ENCODE measurements at regions not wholly inside any gene's neighbourhood (a gene's known extent, or its start where the extent isn't known, plus 50 kb on each side); places are given as distances from the start of the nearest gene placed in this dataset.

- Histone ChIP-seq H3K27me3 (no peaks in the 10 kb centered on the region), H3K4me1 (ENCODE audit: control insufficient read depth in 1 of 2, insufficient read depth in 1 of 2, low read depth in 1 of 2, low read length in 1 of 2) (no peaks in the 10 kb centered on the region), H3K36me3 (no peaks in the 10 kb centered on the region), H3K9me3 (no peaks in the 10 kb centered on the region), H3K4me3 (ENCODE audit: low read depth in 1 of 2, low read length in 1 of 2) (no peak overlapping the region), H3K27ac (no peak overlapping the region)
- TF ChIP-seq CTCF (IDR thresholded peaks at IDR 0.05): no peak
Observed at GRCh38 chr5:14959399-14960119, 88.0 kb upstream of the ANKH start.

DNA sequence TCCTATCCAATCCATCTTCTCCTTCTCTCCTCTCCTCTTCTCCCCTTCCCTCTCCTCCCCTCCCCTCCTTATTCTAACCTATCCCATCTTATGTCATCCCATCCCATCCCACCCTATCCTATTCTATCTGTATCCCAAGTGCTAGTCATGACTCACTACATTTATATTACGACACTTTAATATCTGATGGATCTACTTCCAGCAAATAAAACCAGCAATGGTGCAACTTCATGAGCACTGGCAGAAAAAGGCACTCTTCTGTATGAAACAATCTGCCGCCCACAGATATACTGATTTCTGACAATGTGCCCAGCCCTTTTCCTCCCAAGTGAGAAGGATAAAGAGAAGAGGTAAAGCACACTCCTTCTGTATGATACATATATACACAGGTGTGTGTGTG is 86.6 kb upstream of the ANKH start:
- TF ChIP-seq CTCF (IDR thresholded peaks at IDR 0.05): no peak
- no peaks in the 10 kb centered on the region for H3K27me3 ChIP-seq

DNA sequence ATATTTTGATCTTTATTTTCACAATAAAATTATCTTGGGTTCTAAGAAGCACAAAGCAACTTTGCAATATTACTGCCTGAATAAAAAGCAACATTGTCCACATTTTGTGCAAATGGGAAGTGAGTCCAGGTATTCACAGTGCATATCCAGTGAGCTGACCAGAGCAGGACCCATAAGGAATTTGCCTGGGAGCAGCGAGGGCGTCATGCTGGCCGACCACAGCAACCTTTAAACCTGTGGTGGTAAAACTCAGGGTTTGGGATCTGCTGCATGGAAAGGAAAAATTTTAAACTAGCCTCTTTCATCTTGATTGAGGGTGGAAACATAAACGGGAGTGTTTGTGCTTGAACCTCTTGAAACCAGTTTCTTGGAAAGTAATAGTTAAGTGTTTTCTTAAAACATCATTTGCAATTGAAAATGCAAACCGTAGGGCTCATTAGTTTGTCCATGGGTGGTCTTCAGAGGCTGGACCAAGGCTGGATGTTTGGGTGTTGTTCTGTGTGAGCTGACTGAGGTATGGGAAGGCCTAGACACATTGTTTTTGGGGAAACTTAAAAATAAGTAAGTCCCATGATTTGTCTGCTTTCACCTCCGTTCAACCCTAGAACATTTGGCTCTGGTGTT is 85.0 kb upstream of the ANKH start:
- no peak overlapping the region for H3K4me3 ChIP-seq (ENCODE audit: low read depth in 1 of 2, low read length in 1 of 2)
- no peak for TF ChIP-seq CTCF (IDR thresholded peaks at IDR 0.05)
- no peaks in the 10 kb centered on the region for H3K36me3 ChIP-seq
- no peak overlapping the region for H3K27ac ChIP-seq
- H3K9me3 ChIP-seq: no peaks in the 10 kb centered on the region
- H3K27me3 ChIP-seq: no peaks in the 10 kb centered on the region
- no peaks in the 10 kb centered on the region for H3K4me1 ChIP-seq (ENCODE audit: control insufficient read depth in 1 of 2, insufficient read depth in 1 of 2, low read depth in 1 of 2, low read length in 1 of 2)

More for the DNA sequence above, 86.6 kb upstream of the ANKH start:
- Histone ChIP-seq H3K4me3 (ENCODE audit: low read depth in 1 of 2, low read length in 1 of 2) (no peak overlapping the region), H3K9me3 (no peaks in the 10 kb centered on the region), H3K27ac (no peak overlapping the region), H3K4me1 (ENCODE audit: control insufficient read depth in 1 of 2, insufficient read depth in 1 of 2, low read depth in 1 of 2, low read length in 1 of 2) (no peaks in the 10 kb centered on the region), H3K36me3 (no peaks in the 10 kb centered on the region)

DNA sequence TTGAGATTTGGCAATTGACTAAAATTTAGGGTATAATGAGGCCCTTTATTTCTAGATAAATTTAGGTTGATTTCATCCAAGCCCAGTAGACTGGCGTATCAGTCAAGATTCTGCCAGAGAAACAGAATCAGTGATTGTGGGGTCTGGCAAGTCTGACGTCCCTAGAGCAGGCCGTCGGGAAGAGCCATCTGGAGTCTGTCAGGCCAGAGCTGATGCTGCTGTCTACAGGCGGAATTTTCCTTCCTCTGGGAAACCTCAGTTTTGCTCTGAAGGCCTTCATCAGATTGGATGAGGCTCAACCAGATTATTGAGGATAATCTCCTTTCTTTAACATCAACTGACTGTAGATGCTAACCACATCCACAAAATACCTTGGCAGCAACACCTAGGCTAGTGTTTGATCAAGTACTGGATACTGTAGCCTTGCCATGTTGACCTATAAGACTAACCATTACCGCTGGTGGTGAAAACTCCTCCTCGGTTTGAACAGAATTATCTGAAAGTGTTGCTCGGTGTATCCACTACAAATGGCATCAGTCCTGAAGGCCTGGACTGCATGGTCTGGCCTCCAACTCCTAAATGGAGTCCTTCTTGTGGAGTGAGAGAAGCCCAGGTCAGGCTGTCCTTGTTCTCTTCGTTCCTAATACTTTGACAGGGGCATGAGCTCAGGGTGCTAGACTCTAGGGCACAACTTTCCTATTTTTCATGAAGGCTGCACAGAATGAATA is 83.2 kb upstream of the ANKH start:
- Histone ChIP-seq H3K4me3 (ENCODE audit: low read depth in 1 of 2, low read length in 1 of 2) (no peak overlapping the region), H3K27ac (no peak overlapping the region), H3K4me1 (ENCODE audit: control insufficient read depth in 1 of 2, insufficient read depth in 1 of 2, low read depth in 1 of 2, low read length in 1 of 2) (no peaks in the 10 kb centered on the region), H3K27me3 (no peaks in the 10 kb centered on the region), H3K36me3 (no peaks in the 10 kb centered on the region), H3K9me3 (no peaks in the 10 kb centered on the region)
- TF ChIP-seq CTCF (IDR thresholded peaks at IDR 0.05): no peak

- Histone ChIP-seq H3K27me3 (no peaks in the 10 kb centered on the region), H3K9me3 (no peaks in the 10 kb centered on the region), H3K27ac (no peak overlapping the region), H3K4me3 (ENCODE audit: low read depth in 1 of 2, low read length in 1 of 2) (no peak overlapping the region), H3K4me1 (ENCODE audit: control insufficient read depth in 1 of 2, insufficient read depth in 1 of 2, low read depth in 1 of 2, low read length in 1 of 2) (no peaks in the 10 kb centered on the region), H3K36me3 (no peaks in the 10 kb centered on the region)
- TF ChIP-seq CTCF (IDR thresholded peaks at IDR 0.05): no peak
Observed at GRCh38 chr5:14954216-14954615, 82.6 kb upstream of the ANKH start.

Measured in neutrophil (primary cell).